Glutamatergic neuron (in vitro differentiated cells): ENCODE measurements at regions not wholly inside any gene's neighbourhood (a gene's known extent, or its start where the extent isn't known, plus 50 kb on each side); places are given as distances from the start of the nearest gene placed in this dataset.
A peak's percentile ranks its signal among the peaks of the same experiment; 100 is the strongest.

Source experiments
- DNase-seq: peaks from one replicate; pipeline ENCODE4 v3.0.0; 2022
- H3K27ac Mint-ChIP-seq: one replicate; pipeline ENCODE4 v1.8.0; 2020; ENCODE audit warnings: mild to moderate bottlenecking, mixed read lengths, inconsistent platforms; ENCODE audit not compliant: unreplicated experiment
- H3K27me3 Mint-ChIP-seq: one replicate; pipeline ENCODE4 v1.8.0; 2020; ENCODE audit warnings: mild to moderate bottlenecking, moderate library complexity, mixed read lengths, inconsistent platforms; ENCODE audit not compliant: unreplicated experiment
- H3K36me3 Mint-ChIP-seq: one replicate; pipeline ENCODE4 v1.8.0; 2020; ENCODE audit warnings: mild to moderate bottlenecking, mixed read lengths, inconsistent platforms; ENCODE audit not compliant: unreplicated experiment
- H3K4me1 Mint-ChIP-seq: one replicate; pipeline ENCODE4 v1.8.0; 2020; ENCODE audit warnings: mild to moderate bottlenecking, low read depth, mixed read lengths, inconsistent platforms; ENCODE audit not compliant: unreplicated experiment
- H3K4me3 Mint-ChIP-seq: one replicate; pipeline ENCODE4 v1.8.0; 2020; ENCODE audit warnings: mild to moderate bottlenecking, mixed read lengths, inconsistent platforms; ENCODE audit not compliant: unreplicated experiment
- H3K9me3 Mint-ChIP-seq: one replicate; pipeline ENCODE4 v1.8.0; 2020; ENCODE audit warnings: mild to moderate bottlenecking, moderate library complexity, mixed read lengths, inconsistent platforms; ENCODE audit not compliant: unreplicated experiment
- TF ChIP-seq, protein P1 (sequence below): fragments of 200-600 bp; sonication (generic); IDR thresholded peaks from one replicate; pipeline ENCODE4 v1.5.0; 2021; ENCODE audit not compliant: partially characterized antibody, unreplicated experiment

GRCh38 chr5:34600118-34600493 is 56.0 kb upstream of the RAI14 start:
- H3K36me3 Mint-ChIP-seq: no peaks in the 10 kb centered on the region
- TF ChIP-seq, protein P1, sequence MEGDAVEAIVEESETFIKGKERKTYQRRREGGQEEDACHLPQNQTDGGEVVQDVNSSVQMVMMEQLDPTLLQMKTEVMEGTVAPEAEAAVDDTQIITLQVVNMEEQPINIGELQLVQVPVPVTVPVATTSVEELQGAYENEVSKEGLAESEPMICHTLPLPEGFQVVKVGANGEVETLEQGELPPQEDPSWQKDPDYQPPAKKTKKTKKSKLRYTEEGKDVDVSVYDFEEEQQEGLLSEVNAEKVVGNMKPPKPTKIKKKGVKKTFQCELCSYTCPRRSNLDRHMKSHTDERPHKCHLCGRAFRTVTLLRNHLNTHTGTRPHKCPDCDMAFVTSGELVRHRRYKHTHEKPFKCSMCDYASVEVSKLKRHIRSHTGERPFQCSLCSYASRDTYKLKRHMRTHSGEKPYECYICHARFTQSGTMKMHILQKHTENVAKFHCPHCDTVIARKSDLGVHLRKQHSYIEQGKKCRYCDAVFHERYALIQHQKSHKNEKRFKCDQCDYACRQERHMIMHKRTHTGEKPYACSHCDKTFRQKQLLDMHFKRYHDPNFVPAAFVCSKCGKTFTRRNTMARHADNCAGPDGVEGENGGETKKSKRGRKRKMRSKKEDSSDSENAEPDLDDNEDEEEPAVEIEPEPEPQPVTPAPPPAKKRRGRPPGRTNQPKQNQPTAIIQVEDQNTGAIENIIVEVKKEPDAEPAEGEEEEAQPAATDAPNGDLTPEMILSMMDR: no peak
- H3K27ac Mint-ChIP-seq: no peak overlapping the region
- no peaks in the 10 kb centered on the region for H3K9me3 Mint-ChIP-seq
- no peaks in the 10 kb centered on the region for H3K27me3 Mint-ChIP-seq
- no peak overlapping the region for H3K4me3 Mint-ChIP-seq
- no peak for DNase-seq
- peaks cover 28% of the 10 kb centered on the region for H3K4me1 Mint-ChIP-seq

- peaks cover 2% of the 10 kb centered on the region for H3K27me3 Mint-ChIP-seq
- no peak for DNase-seq
- no peak overlapping the region for H3K4me3 Mint-ChIP-seq
- peaks cover 22% of the 10 kb centered on the region for H3K4me1 Mint-ChIP-seq
- no peaks in the 10 kb centered on the region for H3K9me3 Mint-ChIP-seq
- H3K27ac Mint-ChIP-seq: no peak overlapping the region
- no peaks in the 10 kb centered on the region for H3K36me3 Mint-ChIP-seq
- TF ChIP-seq, protein P1: no peak
Observed at GRCh38 chr5:34603378-34603777, 52.8 kb upstream of the RAI14 start.

DNA sequence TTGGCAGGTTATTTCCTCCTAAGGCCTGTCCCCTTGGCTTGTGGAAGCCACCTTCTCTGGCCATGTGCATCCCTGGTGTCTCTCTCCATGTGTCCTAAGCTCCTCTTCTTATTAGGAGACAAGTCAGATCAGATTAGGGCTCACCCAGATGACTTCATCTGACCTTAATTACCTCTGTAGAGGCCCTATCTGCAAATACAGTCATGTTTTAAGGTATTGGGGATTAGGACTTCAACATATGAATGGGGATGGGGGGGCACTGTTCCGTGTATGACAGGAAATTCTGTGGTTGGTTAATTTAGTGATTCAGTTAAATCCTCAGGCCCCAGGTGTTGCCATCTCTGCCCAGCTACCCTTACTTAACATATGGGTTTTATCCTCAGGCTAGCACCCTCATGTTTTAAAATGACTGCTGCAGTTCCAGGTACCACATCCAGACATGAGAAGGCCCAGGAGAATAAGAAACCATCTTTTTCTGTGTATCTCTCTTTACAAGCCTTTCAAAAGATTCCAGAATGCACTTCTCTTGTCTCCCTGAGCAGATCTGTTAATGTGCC is 51.9 kb upstream of the RAI14 start:
- no peak overlapping the region for H3K4me3 Mint-ChIP-seq
- TF ChIP-seq, protein P1: no peak
- no peak for DNase-seq
- H3K27ac Mint-ChIP-seq: no peak overlapping the region
- H3K36me3 Mint-ChIP-seq: no peaks in the 10 kb centered on the region
- peaks cover 18% of the 10 kb centered on the region for H3K4me1 Mint-ChIP-seq
- H3K9me3 Mint-ChIP-seq: no peaks in the 10 kb centered on the region
- peaks cover 2% of the 10 kb centered on the region for H3K27me3 Mint-ChIP-seq

DNA sequence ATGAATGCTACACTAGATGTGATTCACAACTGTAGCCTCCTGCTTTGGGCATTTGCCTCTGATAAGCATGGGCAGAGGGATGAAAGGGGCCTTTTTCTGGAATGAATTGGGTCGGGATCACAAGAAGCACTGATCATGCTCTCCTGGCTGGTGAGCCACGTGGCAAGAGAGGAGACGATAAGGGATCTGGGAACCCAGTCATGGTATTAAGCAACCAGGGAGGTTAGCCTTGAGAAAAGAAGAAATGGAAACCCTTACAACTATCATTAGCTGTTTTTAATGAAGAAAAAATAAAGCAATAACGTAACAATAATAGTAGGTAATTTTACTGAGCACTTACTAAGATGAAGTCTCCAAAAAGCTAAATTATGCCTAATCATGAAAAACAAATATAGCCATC is 50.0 kb upstream of the RAI14 start:
- TF ChIP-seq, protein P1: no peak
- H3K27ac Mint-ChIP-seq: peak overlapping the region; percentile 93
- peaks cover 2% of the 10 kb centered on the region for H3K27me3 Mint-ChIP-seq
- H3K4me1 Mint-ChIP-seq: peaks cover 27% of the 10 kb centered on the region
- no peaks in the 10 kb centered on the region for H3K36me3 Mint-ChIP-seq
- H3K9me3 Mint-ChIP-seq: no peaks in the 10 kb centered on the region
- DNase-seq: no peak
- H3K4me3 Mint-ChIP-seq: no peak overlapping the region
